ENCODE measurements at regions not wholly inside any gene's neighbourhood (a gene's known extent, or its start where the extent isn't known, plus 50 kb on each side); places are given as distances from the start of the nearest gene placed in this dataset.
"Not testable (repeated sequence)": the region's sequence is repeated elsewhere in the genome, so short reads cannot be mapped to it uniquely, and the experiment has no call there.

- DNase-seq: no peak
These were observed 49.9 kb upstream of the GAS1 start for GRCh38 chr9:86997156-86997555.

GRCh38 chr9:86997951-86998350 is 50.6 kb upstream of the GAS1 start:
- no peak for DNase-seq

GRCh38 chr9:87002517-87002916 is 55.2 kb upstream of the GAS1 start:
- no peak for DNase-seq

- no peak for DNase-seq
These were observed 56.7 kb upstream of the GAS1 start for GRCh38 chr9:87004016-87004415.

GRCh38 chr9:87006956-87007355 is 59.6 kb upstream of the GAS1 start:
- DNase-seq: no peak

- no peak for DNase-seq
These were observed 60.5 kb upstream of the GAS1 start for GRCh38 chr9:87007711-87008366.

GRCh38 chr9:87008667-87009066 is 61.4 kb upstream of the GAS1 start:
- no peak for DNase-seq

GRCh38 chr9:87010626-87011025 is 63.3 kb upstream of the GAS1 start:
- no peak for DNase-seq

DNA sequence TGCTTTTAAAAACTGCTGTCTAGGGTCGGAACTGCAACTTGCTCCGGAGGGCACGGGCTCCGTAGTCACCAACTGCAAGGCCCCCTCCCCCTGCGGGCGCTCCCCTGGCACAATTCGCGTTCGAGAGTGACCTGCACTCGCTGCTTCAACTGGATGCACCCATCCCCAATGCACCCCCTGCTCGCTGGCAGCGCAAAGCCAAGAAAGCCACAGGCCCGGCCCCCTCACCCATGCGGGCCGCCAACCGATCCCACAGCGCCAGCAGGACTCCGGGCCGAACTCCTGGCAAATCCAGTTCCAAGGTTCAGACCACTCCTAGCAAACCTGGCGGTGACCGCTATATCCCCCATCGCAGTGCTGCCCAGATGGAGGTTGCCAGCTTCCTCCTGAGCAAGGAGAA is 64.2 kb upstream of the GAS1 start:
- no peak for DNase-seq

DNA sequence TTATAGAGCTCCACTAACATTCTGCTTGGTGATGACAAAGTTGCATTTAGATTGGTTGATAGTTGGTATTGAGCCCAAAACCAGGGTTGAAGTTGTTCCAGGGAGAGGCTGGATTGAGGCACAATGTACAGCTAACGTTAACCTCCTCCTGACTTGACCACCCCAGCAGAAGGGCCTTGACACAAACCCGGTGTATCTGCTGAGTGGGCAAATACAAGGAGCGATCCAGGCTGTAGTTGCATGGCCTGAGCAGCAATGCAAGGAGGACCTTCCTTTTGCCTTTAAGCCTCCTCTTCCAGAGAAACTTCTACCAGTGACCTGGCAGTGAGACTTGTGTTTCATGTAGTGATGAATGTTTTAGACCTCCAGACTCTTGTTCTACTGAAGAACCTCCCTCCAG is 66.2 kb upstream of the GAS1 start:
- DNase-seq: no peak

DNA sequence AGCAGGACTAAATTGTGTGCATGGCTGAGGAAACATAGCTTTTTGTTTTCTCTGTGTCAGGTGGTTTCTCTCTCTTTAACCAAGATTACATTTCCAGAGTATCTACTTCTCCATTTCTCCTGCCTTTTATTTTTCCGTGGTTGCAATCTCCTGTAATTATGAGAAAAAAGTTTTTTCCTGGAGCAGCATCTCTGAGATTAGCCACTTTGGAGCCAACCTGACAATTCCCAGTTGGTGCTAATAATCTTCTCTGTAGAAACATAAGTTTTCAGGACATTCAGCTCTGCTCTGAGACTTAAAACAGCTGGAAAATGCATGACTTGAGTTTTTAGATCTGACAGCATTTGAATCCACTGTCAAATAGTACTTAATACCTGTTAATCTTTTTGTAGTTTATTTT is 67.1 kb upstream of the GAS1 start:
- DNase-seq: no peak

GRCh38 chr9:87016681-87017080 is 69.4 kb upstream of the GAS1 start:
- no peak for DNase-seq

DNA sequence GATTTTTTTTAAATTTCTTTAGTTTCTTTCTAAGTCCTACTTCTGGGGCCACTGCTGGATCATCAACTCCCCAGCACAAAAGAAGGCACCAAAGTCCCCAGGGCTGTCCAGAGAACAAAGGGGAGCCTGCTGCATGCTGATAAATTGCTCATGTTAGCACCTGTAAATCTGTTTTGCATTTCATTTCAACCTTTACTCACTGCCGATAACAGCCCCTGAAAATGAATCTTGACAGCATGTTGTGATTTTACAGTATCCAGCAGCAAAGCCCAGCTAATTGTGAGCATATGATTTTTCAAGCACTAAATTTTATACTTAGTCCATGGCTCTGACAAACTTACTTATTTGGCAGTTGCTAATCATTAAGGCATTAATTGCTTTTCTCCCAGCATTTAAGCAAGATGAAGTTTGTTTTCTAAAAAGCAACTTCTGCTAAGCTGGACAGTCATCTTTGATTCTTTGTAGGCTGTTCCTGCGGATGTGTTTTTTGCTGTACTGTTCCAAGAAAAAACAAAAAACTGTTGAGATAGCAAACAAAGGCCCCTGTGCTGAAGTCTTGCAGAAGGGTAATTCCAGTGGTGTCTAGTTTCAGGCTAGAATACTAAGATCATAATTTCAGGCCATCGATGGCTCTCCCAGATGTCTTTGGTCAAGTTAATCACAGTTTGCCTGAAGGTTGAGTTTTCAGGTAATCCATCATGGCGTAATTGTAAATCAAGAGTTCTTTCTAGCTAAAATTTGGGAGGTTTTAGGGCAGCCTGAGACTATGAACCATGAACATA is 73.1 kb upstream of the GAS1 start:
- DNase-seq: no peak

GRCh38 chr9:87022178-87022577 is 74.9 kb upstream of the GAS1 start:
- no peak for DNase-seq

DNA sequence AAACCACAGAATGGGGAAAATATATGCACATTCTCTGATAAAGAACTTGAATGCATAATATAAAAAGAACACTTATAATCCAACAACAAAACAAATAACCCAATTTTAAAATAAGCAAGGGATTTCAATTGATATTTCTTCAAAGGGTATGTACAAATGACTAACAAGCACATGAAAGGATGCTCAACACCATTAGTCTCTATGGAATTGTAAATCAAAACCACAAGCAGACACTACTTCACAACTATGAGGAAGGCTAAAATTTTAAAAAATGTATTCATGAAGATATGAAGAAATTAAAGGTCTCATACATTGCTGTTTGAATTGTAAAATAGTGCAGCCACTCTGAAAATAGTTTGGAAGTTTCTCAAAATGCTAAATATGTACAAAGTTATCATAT is 78.9 kb upstream of the GAS1 start:
- DNase-seq: no peak

DNA sequence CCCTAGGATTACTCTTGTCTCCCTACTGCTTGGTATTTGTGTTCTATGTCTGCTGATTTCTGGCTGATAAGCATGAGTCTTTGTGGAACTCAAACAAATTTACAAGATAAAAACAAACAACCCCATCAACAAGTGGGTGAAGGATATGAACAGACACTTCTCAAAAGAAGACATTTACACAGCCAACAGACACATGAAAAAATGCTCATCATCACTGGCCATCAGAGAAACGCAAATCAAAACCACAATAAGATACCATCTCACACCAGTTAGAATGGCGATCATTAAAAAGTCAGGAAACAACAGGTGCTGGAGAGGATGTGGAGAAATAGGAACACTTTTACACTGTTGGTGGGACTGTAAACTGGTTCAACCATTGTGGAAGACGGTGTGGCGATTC is 81.5 kb upstream of the GAS1 start:
- DNase-seq: not testable (repeated sequence)

DNA sequence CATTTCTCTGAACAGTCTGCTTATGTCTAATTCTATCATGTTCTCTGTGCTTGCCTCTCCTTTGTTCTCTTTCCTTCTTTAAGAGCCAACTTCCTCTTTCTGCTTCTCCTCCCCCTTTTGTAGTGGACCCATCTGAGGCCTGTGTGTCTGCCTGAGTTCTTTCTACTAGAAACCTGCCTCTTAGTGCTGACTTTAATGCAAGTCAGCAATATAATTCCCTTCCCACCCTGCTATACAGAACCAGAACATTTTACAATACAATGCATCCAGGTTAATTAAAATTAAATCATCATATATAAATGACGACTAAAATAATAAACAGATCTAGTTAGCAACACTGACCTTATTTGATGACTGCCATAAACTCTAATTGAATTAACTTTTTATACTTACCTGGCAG is 82.6 kb upstream of the GAS1 start:
- no peak for DNase-seq

DNA sequence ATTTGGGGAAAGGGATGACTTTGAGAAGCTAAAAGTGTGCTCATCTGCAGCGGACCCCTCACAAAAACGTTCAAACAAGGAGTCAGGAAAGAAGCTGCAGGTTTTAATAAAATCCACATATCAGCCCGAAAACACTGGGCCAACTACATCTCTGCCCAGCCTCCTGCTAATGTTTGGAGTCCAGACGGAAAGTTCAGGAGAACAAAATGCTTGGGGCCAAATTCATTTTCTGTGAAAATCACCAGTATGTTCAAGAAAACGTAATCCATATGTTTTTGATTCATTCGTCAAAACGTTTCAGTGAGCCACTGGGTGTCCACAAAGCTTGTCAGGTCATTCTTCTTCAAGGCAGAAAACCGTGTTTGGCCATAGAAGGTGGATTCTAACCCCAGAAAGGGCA is 87.5 kb upstream of the GAS1 start:
- DNase-seq: no peak

- DNase-seq: no peak
These were observed 88.6 kb upstream of the GAS1 start for GRCh38 chr9:87035879-87036278.

DNA sequence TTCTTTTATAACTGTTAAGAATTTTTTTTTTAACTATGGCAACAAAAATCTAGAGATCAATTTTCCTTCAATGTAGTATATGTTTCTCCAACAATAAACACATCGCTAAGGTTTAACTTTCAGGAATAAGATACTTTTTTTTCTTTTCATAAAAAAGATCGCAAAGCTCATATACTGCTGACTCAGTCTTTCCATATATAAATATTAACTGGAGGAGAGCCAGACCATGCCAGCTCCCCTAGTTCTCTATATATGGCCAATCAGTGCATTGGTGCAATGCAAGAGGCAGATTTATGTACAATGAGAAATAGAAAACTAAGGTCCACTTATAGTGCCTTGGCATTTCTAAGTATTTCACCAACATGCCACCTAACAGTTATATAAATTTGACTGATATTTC is 89.2 kb upstream of the GAS1 start:
- DNase-seq: no peak

DNA sequence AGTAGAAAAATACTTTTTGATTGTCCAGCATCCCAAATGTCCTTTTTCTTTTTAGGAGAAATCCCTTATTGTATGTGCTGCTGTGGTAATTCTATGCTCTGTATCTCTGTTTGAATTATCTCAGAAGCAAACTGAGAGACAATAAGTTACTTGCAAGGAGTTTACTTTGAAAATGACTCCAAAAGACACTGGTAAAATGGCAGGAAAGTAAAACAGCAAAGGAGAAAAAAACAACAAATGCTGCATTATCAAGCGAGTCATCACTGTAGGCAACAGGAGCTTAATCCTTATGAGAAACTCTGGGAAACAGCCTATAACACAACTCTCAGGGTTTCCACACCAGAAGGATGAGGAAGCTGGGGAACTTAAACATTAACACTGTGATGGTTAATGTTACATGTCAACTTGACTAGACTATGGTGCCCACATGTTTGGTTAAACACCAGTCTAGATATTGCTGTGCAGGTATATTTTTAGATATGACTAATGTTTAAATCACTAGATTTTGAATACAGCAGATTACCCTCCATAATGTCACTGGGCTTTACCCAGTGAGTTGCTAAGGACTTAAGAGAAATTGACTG is 92.6 kb upstream of the GAS1 start:
- DNase-seq: no peak

DNA sequence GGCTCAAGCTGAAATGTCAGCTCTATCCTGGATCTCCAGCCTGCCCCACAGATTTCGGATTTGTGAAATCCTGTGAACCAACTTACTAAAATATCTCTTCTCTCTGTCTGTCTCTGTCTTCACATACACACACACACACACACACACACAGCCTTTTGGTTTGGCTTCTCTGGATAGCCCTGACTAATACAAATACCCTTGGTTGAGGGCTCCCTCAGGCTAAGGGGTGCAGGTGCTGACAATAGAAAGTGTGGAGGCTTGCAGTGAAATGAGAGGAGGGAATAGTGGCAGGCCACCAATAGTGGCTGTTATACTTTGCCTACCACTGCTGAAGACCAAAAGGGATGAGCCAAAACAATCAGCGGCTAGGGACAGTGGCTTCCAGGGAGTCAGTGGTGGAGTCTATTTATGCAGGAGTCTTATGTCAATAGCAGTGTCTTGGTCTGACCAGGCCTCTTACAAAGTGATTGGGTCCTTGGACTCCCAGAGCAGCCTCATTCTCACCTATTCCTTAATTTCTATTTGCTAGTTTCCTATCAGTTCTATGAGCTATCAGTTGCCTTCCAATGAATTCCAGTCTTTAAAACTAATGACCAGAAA is 93.2 kb upstream of the GAS1 start:
- no peak for DNase-seq

DNA sequence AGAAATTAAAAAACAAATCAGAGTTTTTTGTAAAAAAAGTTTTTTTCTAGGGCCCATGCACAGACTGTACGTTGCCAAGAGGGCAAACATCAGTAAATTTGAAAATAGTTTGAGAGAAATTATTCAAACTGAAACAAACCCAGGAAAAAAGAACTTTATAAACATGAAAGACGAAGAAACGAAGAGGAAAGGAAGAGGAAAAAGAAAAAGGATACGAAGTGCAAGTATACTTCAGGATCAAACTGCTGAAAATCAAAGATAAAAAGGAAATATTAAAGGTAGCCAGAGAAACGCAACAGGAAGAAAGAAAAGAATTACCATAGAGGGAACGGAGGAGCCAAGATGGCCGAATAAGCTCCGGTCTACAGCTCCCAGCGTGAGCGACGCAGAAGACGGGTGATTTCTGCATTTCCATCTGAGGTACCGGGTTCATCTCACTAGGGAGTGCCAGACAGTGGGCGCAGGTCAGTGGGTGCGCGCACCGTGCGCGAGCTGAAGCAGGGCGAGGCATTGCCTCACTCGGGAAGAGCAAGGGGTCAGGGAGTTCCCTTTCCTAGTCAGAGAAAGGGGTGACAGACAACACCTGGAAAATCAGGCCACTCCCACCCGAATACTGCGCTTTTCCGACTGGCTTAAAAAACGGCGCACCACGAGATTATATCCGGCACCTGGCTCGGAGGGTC is 94.4 kb upstream of the GAS1 start:
- not testable (repeated sequence) for DNase-seq

All from NCI-H446 (cell line).